ENCODE measurements at regions not wholly inside any gene's neighbourhood (a gene's known extent, or its start where the extent isn't known, plus 50 kb on each side); places are given as distances from the start of the nearest gene placed in this dataset.
A peak's percentile ranks its signal among the peaks of the same experiment; 100 is the strongest.

- no peaks in the 10 kb centered on the region for H3K79me2 ChIP-seq (ENCODE audit: low read length)
- H3K27me3 ChIP-seq (ENCODE audit: low read length), result no peaks in the 10 kb centered on the region
- H3K4me3 ChIP-seq (ENCODE audit: low read length), result no peak overlapping the region
- no peak overlapping the region for H2AFZ ChIP-seq (ENCODE audit: low read length)
- no peaks in the 10 kb centered on the region for H3K4me1 ChIP-seq (ENCODE audit: insufficient read depth, low read length)
- no peaks in the 10 kb centered on the region for H3F3A ChIP-seq (ENCODE audit: low read length, unreplicated experiment)
- H4K20me1 ChIP-seq (ENCODE audit: low read length), result no peaks in the 10 kb centered on the region
- CTCF ChIA-PET, result no interaction called here
- POLR2A ChIA-PET (ENCODE audit: unreplicated experiment), result no interaction called here
- H3K4me2 ChIP-seq (ENCODE audit: low read length), result no peak overlapping the region
- no peaks in the 10 kb centered on the region for H3K36me3 ChIP-seq (ENCODE audit: low read depth, low read length)
- ATAC-seq, result no peak; the same call in 1 of the 2 replicates
- intact Hi-C loops (cut with micrococcal nuclease), result no loop called here
- DNase-seq, result peak; percentile 47
- no peak overlapping the region for H3K27ac ChIP-seq (ENCODE audit: low read length)
- H3K9ac ChIP-seq (ENCODE audit: low read length), result no peak overlapping the region
- H3K9me2 ChIP-seq (replicated peaks; ENCODE audit: low read length), result no peaks in the 10 kb centered on the region
- no peak for TF ChIP-seq CTCF (conservative IDR thresholded peaks at IDR 0.05; ENCODE audit: low read depth, low read length)
- TF ChIP-seq EZH2 (IDR thresholded peaks at IDR 0.05; ENCODE audit: low read length, unreplicated experiment), result no peak
- no peak for TF ChIP-seq EZH2phosphoT487 (IDR thresholded peaks at IDR 0.05; ENCODE audit: borderline replicate concordance, low read length)
- no peaks in the 10 kb centered on the region for H3K9me3 ChIP-seq (ENCODE audit: low read length)
- no TSS peak for BruUV-seq (replicated peaks)
These were observed 139.2 kb upstream of the FOXN2 start for GRCh38 chr2:48175254-48175653.

- Histone ChIP-seq H2AFZ (ENCODE audit: low read length) (no peak overlapping the region), H3K27ac (ENCODE audit: low read length) (no peak overlapping the region), H3K79me2 (ENCODE audit: low read length) (no peaks in the 10 kb centered on the region), H3K4me3 (ENCODE audit: low read length) (no peak overlapping the region), H3K9me2 (replicated peaks; ENCODE audit: low read length) (no peaks in the 10 kb centered on the region), H3K4me1 (ENCODE audit: insufficient read depth, low read length) (no peaks in the 10 kb centered on the region), H3K9ac (ENCODE audit: low read length) (no peak overlapping the region), H3K9me3 (ENCODE audit: low read length) (no peaks in the 10 kb centered on the region), H3K4me2 (ENCODE audit: low read length) (no peak overlapping the region), H4K20me1 (ENCODE audit: low read length) (no peaks in the 10 kb centered on the region), H3F3A (ENCODE audit: low read length, unreplicated experiment) (no peaks in the 10 kb centered on the region), H3K36me3 (ENCODE audit: low read depth, low read length) (no peaks in the 10 kb centered on the region), H3K27me3 (ENCODE audit: low read length) (no peaks in the 10 kb centered on the region)
- POLR2A ChIA-PET (ENCODE audit: unreplicated experiment), result no interaction called here
- BruUV-seq (replicated peaks), result no TSS peak
- ATAC-seq (no peak), DNase-seq (no peak)
- TF ChIP-seq EZH2phosphoT487 (IDR thresholded peaks at IDR 0.05; ENCODE audit: borderline replicate concordance, low read length) (no peak), EZH2 (IDR thresholded peaks at IDR 0.05; ENCODE audit: low read length, unreplicated experiment) (no peak), CTCF (conservative IDR thresholded peaks at IDR 0.05; ENCODE audit: low read depth, low read length) (no peak)
- CTCF ChIA-PET, result no interaction called here
- intact Hi-C loops (cut with micrococcal nuclease), result no loop called here
These were observed 138.8 kb upstream of the FOXN2 start for GRCh38 chr2:48175656-48176055.

DNA sequence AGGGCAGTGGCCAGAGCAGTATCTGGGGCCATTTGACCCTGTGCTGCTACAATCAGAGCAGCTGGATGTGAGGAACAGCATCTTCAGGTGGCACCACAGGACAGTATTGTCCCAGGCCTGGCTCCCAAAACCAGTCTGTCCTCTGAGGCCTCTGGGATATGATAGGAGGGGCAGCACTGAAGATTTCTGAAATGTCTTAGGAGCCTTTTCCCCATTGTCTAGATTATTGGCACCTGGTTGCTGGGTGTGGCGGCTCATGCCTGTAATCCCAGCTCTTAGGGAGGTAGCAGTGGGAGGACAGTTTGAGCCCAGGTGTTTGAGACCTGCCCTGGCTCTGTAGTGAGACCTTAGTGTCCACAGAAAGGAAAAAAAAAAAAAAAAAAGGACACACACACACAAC, 137.6 kb upstream of the FOXN2 start:
- H3K36me3 ChIP-seq (ENCODE audit: low read depth, low read length), result no peaks in the 10 kb centered on the region
- intact Hi-C loops (cut with micrococcal nuclease), result no loop called here
- H2AFZ ChIP-seq (ENCODE audit: low read length), result no peak overlapping the region
- H3K27me3 ChIP-seq (ENCODE audit: low read length), result no peaks in the 10 kb centered on the region
- H3K79me2 ChIP-seq (ENCODE audit: low read length), result no peaks in the 10 kb centered on the region
- H3K4me2 ChIP-seq (ENCODE audit: low read length), result no peak overlapping the region
- CTCF ChIA-PET, result no interaction called here
- no TSS peak for BruUV-seq (replicated peaks)
- H3K27ac ChIP-seq (ENCODE audit: low read length), result no peak overlapping the region
- H3K4me1 ChIP-seq (ENCODE audit: insufficient read depth, low read length), result no peaks in the 10 kb centered on the region
- no peaks in the 10 kb centered on the region for H4K20me1 ChIP-seq (ENCODE audit: low read length)
- no peaks in the 10 kb centered on the region for H3F3A ChIP-seq (ENCODE audit: low read length, unreplicated experiment)
- no peak overlapping the region for H3K4me3 ChIP-seq (ENCODE audit: low read length)
- POLR2A ChIA-PET (ENCODE audit: unreplicated experiment), result no interaction called here
- DNase-seq (no peak), ATAC-seq (no peak)
- no peak overlapping the region for H3K9ac ChIP-seq (ENCODE audit: low read length)
- TF ChIP-seq EZH2 (IDR thresholded peaks at IDR 0.05; ENCODE audit: low read length, unreplicated experiment), result no peak
- no peak for TF ChIP-seq EZH2phosphoT487 (IDR thresholded peaks at IDR 0.05; ENCODE audit: borderline replicate concordance, low read length)
- TF ChIP-seq CTCF (conservative IDR thresholded peaks at IDR 0.05; ENCODE audit: low read depth, low read length), result no peak
- no peaks in the 10 kb centered on the region for H3K9me3 ChIP-seq (ENCODE audit: low read length)
- H3K9me2 ChIP-seq (replicated peaks; ENCODE audit: low read length), result no peaks in the 10 kb centered on the region

Data from PC-3 (cell line).